ENCODE measurements at regions not wholly inside any gene's neighbourhood (a gene's known extent, or its start where the extent isn't known, plus 50 kb on each side); places are given as distances from the start of the nearest gene placed in this dataset.
"Not testable (repeated sequence)": the region's sequence is repeated elsewhere in the genome, so short reads cannot be mapped to it uniquely, and the experiment has no call there.

- Histone ChIP-seq H3K27ac (ENCODE audit: low read depth, low read length, severe bottlenecking) (no peak overlapping the region), H3K9me3 (ENCODE audit: control insufficient read depth, low read length) (no peaks in the 10 kb centered on the region), H3K4me1 (ENCODE audit: control insufficient read depth, insufficient read depth, low read length, poor library complexity, severe bottlenecking) (no peaks in the 10 kb centered on the region), H3K4me3 (ENCODE audit: extremely low read depth, insufficient read depth, low read length, poor library complexity, severe bottlenecking) (no peak overlapping the region), H3K36me3 (ENCODE audit: control insufficient read depth, insufficient read depth, low read length) (no peaks in the 10 kb centered on the region)
- 88 to 100% methylated on average over 4 of the region's 5 CpGs for WGBS, 2 experiments (ENCODE audit: insufficient coverage in 2 of 2)
These were observed 293.8 kb downstream of the FRK start for GRCh38 chr6:115766745-115767462.

- Histone ChIP-seq H3K27ac (ENCODE audit: low read depth, low read length, severe bottlenecking) (no peak overlapping the region), H3K4me3 (ENCODE audit: extremely low read depth, insufficient read depth, low read length, poor library complexity, severe bottlenecking) (no peak overlapping the region), H3K36me3 (ENCODE audit: control insufficient read depth, insufficient read depth, low read length) (no peaks in the 10 kb centered on the region), H3K4me1 (ENCODE audit: control insufficient read depth, insufficient read depth, low read length, poor library complexity, severe bottlenecking) (no peaks in the 10 kb centered on the region), H3K9me3 (ENCODE audit: control insufficient read depth, low read length) (no peaks in the 10 kb centered on the region)
- WGBS, 2 experiments (ENCODE audit: insufficient coverage in 2 of 2): 83 to 100% methylated on average over 1 to 2 of the region's 4 CpGs
These were observed 294.7 kb downstream of the FRK start for GRCh38 chr6:115765966-115766365.

- H3K4me3 ChIP-seq (ENCODE audit: extremely low read depth, insufficient read depth, low read length, poor library complexity, severe bottlenecking): no peak overlapping the region
- no peak overlapping the region for H3K27ac ChIP-seq (ENCODE audit: low read depth, low read length, severe bottlenecking)
- no peaks in the 10 kb centered on the region for H3K4me1 ChIP-seq (ENCODE audit: control insufficient read depth, insufficient read depth, low read length, poor library complexity, severe bottlenecking)
- WGBS, 2 experiments (ENCODE audit: insufficient coverage in 2 of 2): 90 to 98% methylated on average over 3 of the region's 3 CpGs
- no peaks in the 10 kb centered on the region for H3K36me3 ChIP-seq (ENCODE audit: control insufficient read depth, insufficient read depth, low read length)
- no peaks in the 10 kb centered on the region for H3K9me3 ChIP-seq (ENCODE audit: control insufficient read depth, low read length)
These were observed 301.6 kb downstream of the FRK start for GRCh38 chr6:115759051-115759450.

- no peak overlapping the region for H3K27ac ChIP-seq (ENCODE audit: low read depth, low read length, severe bottlenecking)
- no CpG with 5 or more reads among the region's 1 CpG for WGBS, 2 experiments (ENCODE audit: insufficient coverage in 2 of 2)
- no peaks in the 10 kb centered on the region for H3K4me1 ChIP-seq (ENCODE audit: control insufficient read depth, insufficient read depth, low read length, poor library complexity, severe bottlenecking)
- no peaks in the 10 kb centered on the region for H3K36me3 ChIP-seq (ENCODE audit: control insufficient read depth, insufficient read depth, low read length)
- H3K4me3 ChIP-seq (ENCODE audit: extremely low read depth, insufficient read depth, low read length, poor library complexity, severe bottlenecking): no peak overlapping the region
- no peaks in the 10 kb centered on the region for H3K9me3 ChIP-seq (ENCODE audit: control insufficient read depth, low read length)
These were observed 307.2 kb downstream of the FRK start for GRCh38 chr6:115753446-115753845.

- whole genome bisulfite sequencing, 2 experiments (ENCODE audit: insufficient coverage in 2 of 2): no CpG with 5 or more reads among the region's 5 CpGs
- H3K36me3 ChIP-seq (ENCODE audit: control insufficient read depth, insufficient read depth, low read length): no peaks in the 10 kb centered on the region
- H3K4me3 ChIP-seq (ENCODE audit: extremely low read depth, insufficient read depth, low read length, poor library complexity, severe bottlenecking): no peak overlapping the region
- H3K4me1 ChIP-seq (ENCODE audit: control insufficient read depth, insufficient read depth, low read length, poor library complexity, severe bottlenecking): no peaks in the 10 kb centered on the region
- H3K27ac ChIP-seq (ENCODE audit: low read depth, low read length, severe bottlenecking): no peak overlapping the region
- H3K9me3 ChIP-seq (ENCODE audit: control insufficient read depth, low read length): no peaks in the 10 kb centered on the region
These were observed 309.7 kb downstream of the FRK start for GRCh38 chr6:115750946-115751345.

- H3K4me1 ChIP-seq (ENCODE audit: control insufficient read depth, insufficient read depth, low read length, poor library complexity, severe bottlenecking): no peaks in the 10 kb centered on the region
- H3K4me3 ChIP-seq (ENCODE audit: extremely low read depth, insufficient read depth, low read length, poor library complexity, severe bottlenecking): no peak overlapping the region
- H3K27ac ChIP-seq (ENCODE audit: low read depth, low read length, severe bottlenecking): no peak overlapping the region
- H3K9me3 ChIP-seq (ENCODE audit: control insufficient read depth, low read length): no peaks in the 10 kb centered on the region
- 83% methylated on average over 1 of the region's 1 CpG; no CpG with 5 or more reads in 1 of the 2 experiments for WGBS, 2 experiments (ENCODE audit: insufficient coverage in 2 of 2)
- no peaks in the 10 kb centered on the region for H3K36me3 ChIP-seq (ENCODE audit: control insufficient read depth, insufficient read depth, low read length)
These were observed 310.4 kb downstream of the FRK start for GRCh38 chr6:115750292-115750691.

GRCh38 chr6:115747719-115748118 is 313.0 kb downstream of the FRK start:
- H3K4me1 ChIP-seq (ENCODE audit: control insufficient read depth, insufficient read depth, low read length, poor library complexity, severe bottlenecking): no peaks in the 10 kb centered on the region
- no peak overlapping the region for H3K27ac ChIP-seq (ENCODE audit: low read depth, low read length, severe bottlenecking)
- H3K4me3 ChIP-seq (ENCODE audit: extremely low read depth, insufficient read depth, low read length, poor library complexity, severe bottlenecking): no peak overlapping the region
- WGBS, 2 experiments (ENCODE audit: insufficient coverage in 2 of 2): no CpG with 5 or more reads among the region's 1 CpG
- no peaks in the 10 kb centered on the region for H3K36me3 ChIP-seq (ENCODE audit: control insufficient read depth, insufficient read depth, low read length)
- H3K9me3 ChIP-seq (ENCODE audit: control insufficient read depth, low read length): no peaks in the 10 kb centered on the region

- 90 to 100% methylated on average over 1 to 3 of the region's 3 CpGs for WGBS, 2 experiments (ENCODE audit: insufficient coverage in 2 of 2)
- H3K9me3 ChIP-seq (ENCODE audit: control insufficient read depth, low read length); H3K4me1 ChIP-seq (ENCODE audit: control insufficient read depth, insufficient read depth, low read length, poor library complexity, severe bottlenecking): not testable (repeated sequence)
These were observed 314.1 kb downstream of the FRK start for GRCh38 chr6:115746583-115746982.

GRCh38 chr6:115740907-115741306 is 319.8 kb downstream of the FRK start:
- no peak overlapping the region for H3K4me3 ChIP-seq (ENCODE audit: extremely low read depth, insufficient read depth, low read length, poor library complexity, severe bottlenecking)
- no CpG with 5 or more reads among the region's 1 CpG for WGBS, 2 experiments (ENCODE audit: insufficient coverage in 2 of 2)
- no peaks in the 10 kb centered on the region for H3K4me1 ChIP-seq (ENCODE audit: control insufficient read depth, insufficient read depth, low read length, poor library complexity, severe bottlenecking)
- peaks cover 3% of the 10 kb centered on the region for H3K9me3 ChIP-seq (ENCODE audit: control insufficient read depth, low read length)
- no peaks in the 10 kb centered on the region for H3K36me3 ChIP-seq (ENCODE audit: control insufficient read depth, insufficient read depth, low read length)
- H3K27ac ChIP-seq (ENCODE audit: low read depth, low read length, severe bottlenecking): no peak overlapping the region

More at GRCh38 chr6:115746583-115746982, 314.1 kb downstream of the FRK start:
- H3K4me3 ChIP-seq (ENCODE audit: extremely low read depth, insufficient read depth, low read length, poor library complexity, severe bottlenecking); H3K36me3 ChIP-seq (ENCODE audit: control insufficient read depth, insufficient read depth, low read length); H3K27ac ChIP-seq (ENCODE audit: low read depth, low read length, severe bottlenecking): not testable (repeated sequence)

- 95 to 100% methylated on average over 5 of the region's 5 CpGs for WGBS, 2 experiments (ENCODE audit: insufficient coverage in 2 of 2)
- no peaks in the 10 kb centered on the region for H3K36me3 ChIP-seq (ENCODE audit: control insufficient read depth, insufficient read depth, low read length)
- H3K4me3 ChIP-seq (ENCODE audit: extremely low read depth, insufficient read depth, low read length, poor library complexity, severe bottlenecking): no peak overlapping the region
- H3K27ac ChIP-seq (ENCODE audit: low read depth, low read length, severe bottlenecking): no peak overlapping the region
- no peaks in the 10 kb centered on the region for H3K4me1 ChIP-seq (ENCODE audit: control insufficient read depth, insufficient read depth, low read length, poor library complexity, severe bottlenecking)
- peaks cover 9% of the 10 kb centered on the region for H3K9me3 ChIP-seq (ENCODE audit: control insufficient read depth, low read length)
These were observed 325.1 kb downstream of the FRK start for GRCh38 chr6:115735610-115736009.

- Histone ChIP-seq H3K36me3 (ENCODE audit: control insufficient read depth, insufficient read depth, low read length) (no peaks in the 10 kb centered on the region), H3K27ac (ENCODE audit: low read depth, low read length, severe bottlenecking) (no peak overlapping the region), H3K4me1 (ENCODE audit: control insufficient read depth, insufficient read depth, low read length, poor library complexity, severe bottlenecking) (no peaks in the 10 kb centered on the region), H3K9me3 (ENCODE audit: control insufficient read depth, low read length) (peaks cover 9% of the 10 kb centered on the region), H3K4me3 (ENCODE audit: extremely low read depth, insufficient read depth, low read length, poor library complexity, severe bottlenecking) (no peak overlapping the region)
These were observed 327.3 kb downstream of the FRK start for GRCh38 chr6:115733426-115733825.

Data from mesodermal cell (in vitro differentiated cells).